Activated CD4-positive, alpha-beta T cell treated with anti-CD3 and anti-CD28 coated beads, Interleukin-2, amount 50 U/mL, for 1 hour (primary cell): ENCODE measurements at regions not wholly inside any gene's neighbourhood (a gene's known extent, or its start where the extent isn't known, plus 50 kb on each side); places are given as distances from the start of the nearest gene placed in this dataset.
"Not testable (repeated sequence)": the region's sequence is repeated elsewhere in the genome, so short reads cannot be mapped to it uniquely, and the experiment has no call there.

Experiments
- DNase-seq: peaks from one replicate; pipeline ENCODE4 v3.0.0-alpha.2; 2020

- DNase-seq, result no peak
Observed at GRCh38 chr2:19198381-19198780, 160.0 kb downstream of the OSR1 start.

- DNase-seq, result no peak
Observed at GRCh38 chr2:19195661-19196060, 162.8 kb downstream of the OSR1 start.

- no peak for DNase-seq
Observed at GRCh38 chr2:19189391-19189790, 169.0 kb downstream of the OSR1 start.

- no peak for DNase-seq
Observed at GRCh38 chr2:19187323-19188020, 171.0 kb downstream of the OSR1 start.

- no peak for DNase-seq
Observed at GRCh38 chr2:19185086-19185485, 173.3 kb downstream of the OSR1 start.

GRCh38 chr2:19178175-19178574 is 180.2 kb downstream of the OSR1 start:
- DNase-seq, result no peak

GRCh38 chr2:19176977-19177376 is 181.4 kb downstream of the OSR1 start:
- DNase-seq, result no peak

GRCh38 chr2:19176172-19176852 is 182.1 kb downstream of the OSR1 start:
- DNase-seq, result no peak

GRCh38 chr2:19174176-19174575 is 184.2 kb downstream of the OSR1 start:
- no peak for DNase-seq

GRCh38 chr2:19171409-19171808 is 187.0 kb downstream of the OSR1 start:
- no peak for DNase-seq

- no peak for DNase-seq
Observed at GRCh38 chr2:19169134-19169768, 189.2 kb downstream of the OSR1 start.

- not testable (repeated sequence) for DNase-seq
Observed at GRCh38 chr2:19164099-19164498, 194.3 kb downstream of the OSR1 start.

- no peak for DNase-seq
Observed at GRCh38 chr2:19158896-19159295, 199.5 kb downstream of the OSR1 start.

- no peak for DNase-seq
Observed at GRCh38 chr2:19158211-19158610, 200.2 kb downstream of the OSR1 start.

- no peak for DNase-seq
Observed at GRCh38 chr2:19156646-19157045, 201.8 kb downstream of the OSR1 start.

- DNase-seq, result no peak
Observed at GRCh38 chr2:19150726-19151125, 207.7 kb downstream of the OSR1 start.

GRCh38 chr2:19146867-19147266 is 211.6 kb downstream of the OSR1 start:
- DNase-seq, result no peak

GRCh38 chr2:19141234-19142004 is 217.0 kb downstream of the OSR1 start:
- DNase-seq, result no peak

- no peak for DNase-seq
Observed at GRCh38 chr2:19140463-19141208, 217.8 kb downstream of the OSR1 start.

- DNase-seq, result no peak
Observed at GRCh38 chr2:19139386-19139785, 219.0 kb downstream of the OSR1 start.

GRCh38 chr2:19138264-19138825 is 220.1 kb downstream of the OSR1 start:
- DNase-seq, result no peak

GRCh38 chr2:19137433-19137832 is 221.0 kb downstream of the OSR1 start:
- DNase-seq, result no peak
